NAMALWA (cell line): ENCODE measurements at regions not wholly inside any gene's neighbourhood (a gene's known extent, or its start where the extent isn't known, plus 50 kb on each side); places are given as distances from the start of the nearest gene placed in this dataset.
A peak's percentile ranks its signal among the peaks of the same experiment; 100 is the strongest.

Source experiments
- DNase-seq: peaks from one replicate; pipeline ENCODE4 v3.0.0-alpha.2; 2015; ENCODE audit warnings: low spot score

- no peak for DNase-seq
Measured at GRCh38 chr20:7710440-7710839, 229.8 kb downstream of the HAO1 start.

GRCh38 chr20:7712661-7713060 lies 227.6 kb downstream of the HAO1 start:
- no peak for DNase-seq

GRCh38 chr20:7714549-7714948 lies 225.7 kb downstream of the HAO1 start:
- DNase-seq: no peak

GRCh38 chr20:7716286-7716972 lies 223.8 kb downstream of the HAO1 start:
- DNase-seq: peak; percentile 35

- no peak for DNase-seq
Measured at GRCh38 chr20:7722564-7722963, 217.7 kb downstream of the HAO1 start.

GRCh38 chr20:7723284-7723683 lies 217.0 kb downstream of the HAO1 start:
- no peak for DNase-seq

GRCh38 chr20:7728338-7728737 lies 211.9 kb downstream of the HAO1 start:
- no peak for DNase-seq

GRCh38 chr20:7734216-7734615 lies 206.0 kb downstream of the HAO1 start:
- DNase-seq: no peak

- no peak for DNase-seq
Measured at GRCh38 chr20:7736336-7736735, 203.9 kb downstream of the HAO1 start.

GRCh38 chr20:7741866-7742265 lies 198.4 kb downstream of the HAO1 start:
- DNase-seq: no peak

GRCh38 chr20:7742479-7742878 lies 197.8 kb downstream of the HAO1 start:
- no peak for DNase-seq

- DNase-seq: no peak
Measured at GRCh38 chr20:7744411-7744810, 195.8 kb downstream of the HAO1 start.

GRCh38 chr20:7748624-7749023 lies 191.6 kb downstream of the HAO1 start:
- no peak for DNase-seq

GRCh38 chr20:7754102-7754501 lies 186.2 kb downstream of the HAO1 start:
- DNase-seq: no peak

- DNase-seq: no peak
Measured at GRCh38 chr20:7758406-7758805, 181.9 kb downstream of the HAO1 start.

- no peak for DNase-seq
Measured at GRCh38 chr20:7760247-7761031, 179.8 kb downstream of the HAO1 start.

- peak; percentile 75 for DNase-seq
Measured at GRCh38 chr20:7765221-7765620, 175.0 kb downstream of the HAO1 start.

GRCh38 chr20:7770046-7770445 lies 170.2 kb downstream of the HAO1 start:
- DNase-seq: no peak

GRCh38 chr20:7770578-7770977 lies 169.7 kb downstream of the HAO1 start:
- peak; percentile 51 for DNase-seq

GRCh38 chr20:7772371-7772770 lies 167.9 kb downstream of the HAO1 start:
- no peak for DNase-seq

- DNase-seq: no peak
Measured at GRCh38 chr20:7773511-7773910, 166.7 kb downstream of the HAO1 start.

GRCh38 chr20:7775072-7775471 lies 165.2 kb downstream of the HAO1 start:
- no peak for DNase-seq

GRCh38 chr20:7776148-7776547 lies 164.1 kb downstream of the HAO1 start:
- no peak for DNase-seq

GRCh38 chr20:7790189-7790588 lies 150.1 kb downstream of the HAO1 start:
- DNase-seq: no peak
